Activated gamma-delta T cell treated with anti-CD3 and anti-CD28 coated beads, Interleukin-2, amount 50 U/mL, for 16 hours (primary cell): ENCODE measurements at regions not wholly inside any gene's neighbourhood (a gene's known extent, or its start where the extent isn't known, plus 50 kb on each side); places are given as distances from the start of the nearest gene placed in this dataset.
"Not testable (repeated sequence)": the region's sequence is repeated elsewhere in the genome, so short reads cannot be mapped to it uniquely, and the experiment has no call there.

ENCODE experiments used
- DNase-seq: peaks from one replicate; pipeline ENCODE4 v3.0.0-alpha.2; 2020; ENCODE audit warnings: low read depth

GRCh38 chr6:11407414-11407813 is 130.1 kb upstream of the TMEM170B start:
- no peak for DNase-seq

- DNase-seq: no peak
Observed at GRCh38 chr6:11404838-11405237, 132.7 kb upstream of the TMEM170B start.

- DNase-seq: no peak
Observed at GRCh38 chr6:11404081-11404480, 133.5 kb upstream of the TMEM170B start.

DNA sequence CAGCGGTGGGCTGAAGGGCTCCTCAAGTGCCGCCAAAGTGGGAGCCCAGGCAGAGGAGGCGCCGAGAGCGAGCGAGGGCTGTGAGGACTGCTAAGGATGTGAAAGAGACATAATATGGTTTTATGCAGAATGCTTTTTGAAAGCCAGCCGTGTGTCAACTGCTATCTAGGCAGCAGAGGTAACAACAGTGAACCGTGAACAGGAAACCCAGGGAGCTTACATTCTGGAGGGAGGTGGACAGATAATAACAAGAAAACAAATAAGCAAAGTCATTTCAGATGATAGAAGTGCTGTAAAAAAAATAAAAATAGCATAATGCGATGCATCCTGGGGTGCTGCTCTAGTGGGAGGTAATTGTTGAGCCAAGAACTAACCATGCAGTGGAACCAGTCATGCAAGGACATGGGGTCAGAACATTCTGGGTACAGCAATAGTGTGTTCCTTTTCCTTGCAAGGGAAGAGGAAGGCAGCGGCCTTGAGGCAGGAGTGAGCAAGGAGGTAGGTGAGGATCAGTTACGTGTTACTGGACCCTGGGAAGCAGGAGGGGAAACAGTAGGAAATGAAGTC is 134.4 kb upstream of the TMEM170B start:
- DNase-seq: no peak

DNA sequence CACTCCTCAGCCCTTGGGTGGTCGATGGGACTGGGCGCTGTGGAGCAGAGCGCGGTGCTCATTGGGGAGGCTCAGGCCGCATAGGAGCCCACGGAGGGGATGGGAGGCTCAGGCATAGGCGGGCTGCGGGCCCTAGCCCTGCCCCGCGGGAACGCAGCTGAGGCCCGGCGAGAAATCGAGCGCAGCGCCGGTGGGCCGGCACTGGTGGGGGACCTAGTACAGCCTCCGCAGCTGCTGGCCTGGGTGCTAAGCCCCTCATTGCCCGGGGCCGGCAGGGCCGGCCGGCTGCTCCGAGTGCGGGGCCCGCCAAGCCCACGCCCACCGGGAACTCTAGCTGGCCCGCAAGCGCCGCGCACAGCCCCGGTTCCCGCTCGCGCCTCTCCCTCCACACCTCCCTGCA is 135.0 kb upstream of the TMEM170B start:
- not testable (repeated sequence) for DNase-seq

- not testable (repeated sequence) for DNase-seq
Observed at GRCh38 chr6:11401954-11402353, 135.6 kb upstream of the TMEM170B start.

DNA sequence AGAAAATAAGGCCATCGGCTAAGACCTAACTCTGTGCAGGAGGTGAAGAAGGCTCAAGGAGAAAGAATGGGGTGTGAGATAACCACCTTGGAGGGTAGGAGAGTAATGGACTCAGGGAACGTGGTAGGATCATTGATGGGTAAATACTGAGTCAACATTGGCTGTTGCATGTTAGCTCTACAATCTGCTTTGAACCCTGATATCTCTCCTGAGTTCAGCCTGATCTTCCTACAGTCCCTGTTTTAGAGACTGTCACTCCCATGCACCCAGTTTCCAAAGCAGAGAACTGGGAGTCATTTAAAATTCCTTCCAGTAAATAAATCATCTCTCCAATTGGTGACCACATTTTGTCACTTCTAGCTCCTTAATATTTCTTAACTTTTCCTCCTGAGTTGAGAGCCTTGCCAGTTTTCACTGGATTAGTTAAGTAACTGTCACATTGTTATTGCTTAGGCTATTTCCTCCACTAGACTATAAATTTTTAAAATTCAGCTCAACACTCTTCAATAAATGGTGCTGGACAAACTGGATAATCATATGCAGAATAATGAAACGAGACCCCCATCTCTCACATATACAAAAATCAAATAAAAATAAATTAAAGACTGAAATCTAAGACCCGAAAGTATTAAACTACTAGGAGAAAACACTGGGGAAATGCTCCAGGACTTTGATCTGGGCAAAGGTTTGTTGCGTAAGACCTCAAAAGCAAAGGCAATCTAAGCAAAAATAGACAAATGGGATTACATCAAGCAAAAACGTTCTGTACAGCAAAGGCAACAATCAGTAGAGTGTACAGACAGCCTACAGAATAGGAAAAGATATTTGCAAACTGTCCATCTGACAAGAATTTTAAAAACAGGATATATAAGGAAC is 138.9 kb upstream of the TMEM170B start:
- no peak for DNase-seq

DNA sequence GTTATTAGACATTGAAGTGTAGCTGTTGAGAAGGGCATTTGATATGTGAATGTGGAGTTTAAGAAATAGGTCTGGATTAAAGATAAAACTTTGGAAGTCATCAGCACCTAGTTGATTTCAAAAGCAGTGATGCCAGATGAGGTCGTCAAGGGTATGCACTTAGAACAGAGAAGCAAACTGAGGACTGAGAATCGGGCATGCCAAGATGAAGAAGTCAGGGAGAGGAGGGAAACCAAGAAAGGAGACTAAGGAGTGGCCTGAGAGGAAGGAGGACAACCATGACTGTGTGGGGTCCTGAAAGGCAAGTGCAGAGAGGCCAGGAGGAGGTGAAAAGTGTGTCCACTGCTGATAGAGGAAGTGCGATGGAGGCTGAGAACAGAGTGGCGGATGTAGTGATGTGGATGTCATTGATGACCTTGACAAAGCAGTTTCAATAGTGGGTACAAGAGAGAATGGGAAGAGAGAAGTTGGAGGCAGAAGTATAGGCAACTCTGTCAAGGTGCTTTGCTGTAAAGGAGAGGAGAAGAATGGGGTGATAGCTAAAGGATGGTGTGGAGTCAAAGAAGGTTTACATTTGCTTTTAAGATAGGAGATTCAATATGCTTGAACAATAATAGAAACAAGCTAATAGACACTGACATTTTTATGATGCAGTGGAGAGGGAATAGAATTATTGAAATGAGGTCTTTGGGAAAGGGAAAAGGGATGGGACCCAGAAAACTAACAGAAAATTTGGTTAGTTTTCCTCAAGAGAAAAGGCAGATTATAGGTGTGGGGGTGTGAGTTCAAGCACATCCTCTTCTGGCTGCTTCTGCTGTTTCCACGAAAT is 139.7 kb upstream of the TMEM170B start:
- DNase-seq: no peak

DNA sequence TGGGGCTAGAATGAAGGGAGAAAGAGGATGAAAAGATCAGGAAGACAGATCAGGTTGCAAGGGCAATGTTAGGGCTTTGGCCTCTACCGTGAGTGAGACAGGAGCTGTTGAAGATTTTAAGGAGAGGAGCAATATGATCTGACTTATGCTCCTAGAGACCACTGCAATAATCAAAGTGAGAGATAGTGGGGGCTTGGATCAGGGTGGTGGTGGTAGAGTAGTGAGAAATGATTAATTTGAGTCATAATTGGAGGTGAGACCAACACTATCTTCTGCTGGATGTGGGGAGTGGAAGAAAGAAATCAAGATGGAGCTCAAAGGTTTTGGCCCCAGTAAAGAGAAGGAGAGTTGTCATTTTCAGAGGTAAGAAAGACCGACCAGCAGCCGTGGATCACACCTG is 140.7 kb upstream of the TMEM170B start:
- no peak for DNase-seq

DNA sequence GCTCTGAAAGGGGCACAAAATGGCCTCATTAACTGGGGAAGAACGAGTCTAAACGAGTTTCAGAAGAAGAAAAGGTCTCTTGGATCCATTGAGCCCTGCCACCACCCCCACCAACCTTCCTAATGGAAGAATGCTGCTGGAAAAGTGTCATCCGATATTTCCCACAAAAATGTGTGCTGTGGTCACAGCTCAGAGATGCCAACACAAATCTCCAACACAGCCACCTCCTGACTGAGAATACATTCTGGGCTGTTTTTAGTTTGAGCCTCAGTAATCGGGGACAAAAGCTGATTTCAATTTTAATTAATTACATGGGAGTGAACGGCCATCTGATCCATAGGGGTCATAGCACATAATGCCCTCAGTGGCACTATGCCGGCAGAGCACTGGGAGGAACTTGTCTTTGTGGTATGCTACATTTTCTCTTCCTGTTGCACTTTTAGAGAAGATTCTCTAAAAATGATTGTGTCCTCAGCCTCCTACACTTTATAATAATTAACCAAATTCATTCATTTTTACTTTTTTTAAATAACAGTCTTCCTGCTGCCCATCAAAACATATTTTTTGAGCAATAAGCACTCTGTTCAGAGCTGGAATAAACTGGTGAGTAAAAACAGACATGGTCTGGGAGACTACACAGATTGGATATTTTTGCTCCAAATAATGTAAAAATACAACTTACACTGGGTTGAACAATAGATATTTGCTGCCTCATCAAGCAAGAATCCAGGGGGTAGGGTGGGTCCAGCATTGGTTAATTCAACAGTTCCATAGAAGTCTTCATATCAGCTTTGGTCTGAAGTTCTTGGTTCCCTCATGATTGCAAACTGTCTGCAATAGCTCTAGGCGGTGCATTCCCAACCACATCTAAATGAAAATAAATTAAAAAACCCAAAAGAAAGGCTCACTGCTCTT is 143.6 kb upstream of the TMEM170B start:
- DNase-seq: no peak

GRCh38 chr6:11392778-11393507 is 144.6 kb upstream of the TMEM170B start:
- no peak for DNase-seq

DNA sequence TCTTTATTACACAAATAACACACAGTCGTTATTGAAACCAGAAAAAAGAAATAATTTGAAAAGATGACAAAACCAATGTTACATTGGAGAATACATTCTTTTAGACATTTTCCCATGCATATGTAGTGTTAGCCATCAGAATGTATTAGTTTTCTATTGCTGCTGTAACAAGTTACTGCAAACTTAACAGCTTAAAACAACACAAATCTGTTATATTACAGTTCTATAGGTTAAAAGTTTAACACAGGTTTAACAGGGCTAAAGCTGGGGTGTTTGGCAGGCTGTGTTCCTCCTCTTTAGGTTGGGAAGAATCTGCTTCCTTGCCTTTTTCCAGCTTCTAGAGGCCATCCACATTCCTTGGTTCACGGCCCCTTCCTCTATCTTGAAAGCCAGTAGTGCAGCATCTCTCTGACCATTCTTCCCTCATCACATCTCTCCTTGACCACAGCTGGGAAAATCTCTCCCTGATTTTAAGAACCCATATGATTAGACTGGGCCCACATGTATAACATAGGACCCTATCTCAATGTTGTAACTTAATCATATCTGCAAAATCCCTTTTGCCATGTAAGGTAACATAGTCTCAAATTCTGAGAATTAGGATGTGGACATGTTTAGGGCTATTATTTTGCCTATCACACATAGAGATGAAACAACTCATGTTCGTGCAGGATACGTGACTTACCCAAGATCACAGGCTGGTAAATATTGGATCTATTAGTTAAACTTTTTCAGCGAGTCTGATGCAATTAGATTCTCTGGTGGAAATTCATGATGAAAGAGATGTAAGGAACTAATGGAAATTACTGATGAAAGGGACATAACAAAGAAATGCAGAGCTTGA is 145.4 kb upstream of the TMEM170B start:
- no peak for DNase-seq

GRCh38 chr6:11389977-11390376 is 147.6 kb upstream of the TMEM170B start:
- DNase-seq: no peak

DNA sequence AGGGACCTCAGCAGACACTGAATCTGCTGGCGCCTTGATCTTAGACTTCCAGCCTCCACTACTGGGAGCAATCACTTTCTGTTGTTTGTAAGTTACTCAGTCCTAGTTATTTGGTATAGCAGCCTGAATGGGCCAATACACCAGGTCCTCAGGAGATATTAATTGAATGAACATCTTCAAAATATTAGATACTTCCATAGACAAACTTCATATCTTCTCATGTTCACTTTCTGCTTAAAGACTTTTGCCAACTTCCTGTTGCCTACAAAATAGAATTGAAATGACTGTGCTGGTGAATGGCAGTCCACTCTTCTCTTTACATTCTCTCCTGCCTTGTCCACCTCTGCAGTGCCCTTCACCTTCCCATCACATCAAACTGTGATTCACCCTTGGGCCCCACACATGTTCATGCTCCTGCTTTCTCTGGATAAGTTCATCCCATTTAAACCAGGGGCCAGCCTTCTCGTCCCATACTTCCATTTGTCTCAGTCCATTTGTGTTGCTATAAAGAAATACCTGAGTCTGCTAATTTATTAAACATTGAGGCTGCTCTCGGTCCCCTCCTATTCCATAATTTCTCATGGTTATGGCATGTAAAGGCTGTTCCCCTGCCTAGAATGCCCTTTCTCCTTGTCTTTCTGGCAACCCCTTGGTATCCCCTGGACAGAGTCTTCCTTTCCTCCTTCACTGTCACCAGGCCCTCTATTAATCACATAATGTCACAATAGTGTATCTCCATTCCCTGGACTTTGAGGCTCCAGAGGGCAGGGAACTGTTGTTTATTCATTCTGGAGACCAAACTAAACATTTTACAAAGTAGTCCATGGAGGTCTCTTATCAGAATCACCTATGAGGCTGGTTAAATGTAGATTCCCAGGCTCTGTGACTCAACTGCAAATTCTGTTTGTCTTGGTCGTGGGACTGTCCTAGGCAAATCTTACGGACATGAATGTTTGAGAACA is 148.3 kb upstream of the TMEM170B start:
- no peak for DNase-seq

GRCh38 chr6:11387707-11388430 is 149.7 kb upstream of the TMEM170B start:
- DNase-seq: no peak

- no peak for DNase-seq
Observed at GRCh38 chr6:11386726-11387125, 150.8 kb upstream of the TMEM170B start.

GRCh38 chr6:11386323-11386722 is 151.2 kb upstream of the TMEM170B start:
- DNase-seq: no peak
